IPS-18c (cell line): ENCODE measurements at regions not wholly inside any gene's neighbourhood (a gene's known extent, or its start where the extent isn't known, plus 50 kb on each side); places are given as distances from the start of the nearest gene placed in this dataset.

Source experiments
- H3K4me3 ChIP-seq: 2 replicates; pipeline ENCODE4 v1.7.0; 2013; ENCODE audit warnings: low read depth, mild to moderate bottlenecking, low read length, moderate library complexity; ENCODE audit not compliant: insufficient read depth
- H3K9me3 ChIP-seq: one replicate; pipeline ENCODE4 v1.6.1; 2013; ENCODE audit warnings: mild to moderate bottlenecking, low read length, moderate library complexity; ENCODE audit not compliant: control insufficient read depth, insufficient read depth

DNA sequence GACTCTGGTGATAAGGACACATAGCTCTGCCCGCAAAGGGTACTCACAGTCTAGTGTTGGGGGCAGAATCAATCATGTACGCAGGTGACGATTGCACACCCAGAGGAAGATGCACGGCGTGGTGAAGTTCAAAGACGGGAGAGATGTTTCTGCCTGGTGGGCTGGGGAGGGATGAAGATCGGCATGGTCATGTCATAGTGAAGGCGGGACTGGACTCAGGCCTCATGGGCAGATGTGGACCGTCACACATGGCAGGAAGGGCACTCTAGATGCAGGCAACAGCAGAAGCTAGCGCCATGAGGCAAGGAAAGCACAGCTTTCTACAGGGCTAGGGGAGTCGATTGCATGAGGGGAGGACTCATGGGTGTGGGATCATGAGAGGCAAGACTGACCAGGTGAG is 240.6 kb downstream of the OPA1 start:
- Histone ChIP-seq H3K9me3 (peaks cover 2% of the 10 kb centered on the region), H3K4me3 (no peak overlapping the region)

GRCh38 chr3:193835414-193835813 is 242.4 kb downstream of the OPA1 start:
- no peak overlapping the region for H3K4me3 ChIP-seq
- H3K9me3 ChIP-seq: peaks cover 2% of the 10 kb centered on the region

DNA sequence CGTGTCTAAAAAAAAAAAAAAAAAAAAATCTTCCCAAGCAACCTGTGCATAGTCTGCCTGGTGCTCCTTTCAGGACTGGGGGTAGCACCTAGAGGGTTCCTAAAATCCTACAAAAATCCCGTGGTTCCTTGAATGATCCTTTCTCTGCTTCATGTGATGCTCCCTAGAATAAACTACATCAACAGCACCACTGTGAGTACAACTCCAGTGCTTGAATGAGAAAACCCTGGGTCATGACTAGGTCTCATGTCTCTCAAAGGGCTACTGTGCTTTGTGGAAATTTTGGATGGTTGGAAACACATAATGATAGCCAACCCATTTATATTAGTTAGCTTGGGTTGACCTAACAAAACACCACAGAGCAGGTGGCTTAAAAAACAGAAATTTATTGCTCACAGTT is 243.5 kb downstream of the OPA1 start:
- Histone ChIP-seq H3K4me3 (no peak overlapping the region), H3K9me3 (peaks cover 2% of the 10 kb centered on the region)

DNA sequence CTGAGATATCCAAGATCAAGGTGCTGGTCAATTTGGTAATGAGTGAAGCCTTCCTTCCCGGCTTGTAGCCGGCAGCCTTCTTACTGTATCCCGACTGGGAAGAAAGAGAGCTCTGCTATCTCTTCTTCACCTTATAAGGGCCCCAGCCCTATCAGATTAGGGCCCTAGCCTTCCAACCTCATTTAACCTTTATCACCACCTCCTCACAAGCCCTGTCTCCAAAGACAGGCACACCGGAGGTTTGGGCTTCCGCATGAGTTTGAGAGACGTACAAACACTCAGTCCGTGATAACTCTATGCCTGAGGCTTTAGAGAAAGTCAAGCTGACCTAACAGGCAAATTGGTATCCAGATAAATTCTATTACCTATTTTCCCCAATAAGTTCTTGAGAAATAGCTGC is 243.9 kb downstream of the OPA1 start:
- Histone ChIP-seq H3K4me3 (no peak overlapping the region), H3K9me3 (peaks cover under 1% of the 10 kb centered on the region)

DNA sequence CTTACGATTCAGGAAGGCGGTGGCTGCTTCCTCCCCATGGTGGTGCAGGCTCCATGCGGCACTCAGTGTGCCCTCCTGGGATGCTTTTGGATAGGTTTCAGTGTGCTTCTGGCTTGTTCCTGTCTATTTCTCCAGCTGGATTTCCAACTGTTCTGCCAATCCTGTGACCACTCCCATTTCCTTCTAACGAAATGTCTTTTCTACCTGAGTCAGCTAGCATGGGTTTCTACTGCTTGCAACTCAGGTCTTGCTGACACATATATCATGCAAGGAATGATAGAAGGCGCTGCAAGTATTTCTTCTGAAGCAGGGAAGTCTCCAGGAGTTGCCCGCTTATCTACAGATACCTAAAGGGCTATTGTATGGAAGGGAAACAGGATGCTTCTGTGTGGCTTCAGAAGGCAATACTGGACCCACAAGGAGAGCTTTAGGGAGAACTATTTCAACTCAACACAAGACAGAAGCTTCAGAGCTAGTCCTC is 244.4 kb downstream of the OPA1 start:
- Histone ChIP-seq H3K9me3 (no peaks in the 10 kb centered on the region), H3K4me3 (no peak overlapping the region)

DNA sequence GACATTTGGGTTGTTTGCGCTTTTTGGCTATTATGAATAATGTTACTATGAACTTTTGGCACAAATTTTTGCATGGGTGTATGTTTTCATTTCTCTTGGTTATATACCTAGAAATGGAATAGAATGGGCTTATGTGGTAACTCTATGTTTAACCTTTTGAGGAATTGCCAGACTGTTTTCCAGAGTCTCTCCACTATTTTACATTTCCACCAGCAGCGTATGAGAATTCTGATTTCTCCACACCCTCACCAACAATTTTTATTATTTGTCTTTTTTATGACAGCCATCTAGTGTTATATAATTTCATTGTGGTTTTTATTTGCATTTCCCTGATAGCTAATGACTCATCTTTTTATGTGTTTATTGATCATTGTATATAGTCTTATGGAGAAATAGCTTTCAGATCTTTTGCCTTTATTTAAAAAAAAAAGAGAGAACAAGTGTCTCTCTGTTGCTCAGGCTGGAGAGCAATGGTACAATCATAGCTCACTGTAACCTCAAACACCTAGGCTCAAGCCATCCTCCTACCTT is 247.2 kb downstream of the OPA1 start:
- no peak overlapping the region for H3K4me3 ChIP-seq
- H3K9me3 ChIP-seq: no peaks in the 10 kb centered on the region

GRCh38 chr3:193841581-193841980 is 248.6 kb downstream of the OPA1 start:
- no peaks in the 10 kb centered on the region for H3K9me3 ChIP-seq
- no peak overlapping the region for H3K4me3 ChIP-seq

DNA sequence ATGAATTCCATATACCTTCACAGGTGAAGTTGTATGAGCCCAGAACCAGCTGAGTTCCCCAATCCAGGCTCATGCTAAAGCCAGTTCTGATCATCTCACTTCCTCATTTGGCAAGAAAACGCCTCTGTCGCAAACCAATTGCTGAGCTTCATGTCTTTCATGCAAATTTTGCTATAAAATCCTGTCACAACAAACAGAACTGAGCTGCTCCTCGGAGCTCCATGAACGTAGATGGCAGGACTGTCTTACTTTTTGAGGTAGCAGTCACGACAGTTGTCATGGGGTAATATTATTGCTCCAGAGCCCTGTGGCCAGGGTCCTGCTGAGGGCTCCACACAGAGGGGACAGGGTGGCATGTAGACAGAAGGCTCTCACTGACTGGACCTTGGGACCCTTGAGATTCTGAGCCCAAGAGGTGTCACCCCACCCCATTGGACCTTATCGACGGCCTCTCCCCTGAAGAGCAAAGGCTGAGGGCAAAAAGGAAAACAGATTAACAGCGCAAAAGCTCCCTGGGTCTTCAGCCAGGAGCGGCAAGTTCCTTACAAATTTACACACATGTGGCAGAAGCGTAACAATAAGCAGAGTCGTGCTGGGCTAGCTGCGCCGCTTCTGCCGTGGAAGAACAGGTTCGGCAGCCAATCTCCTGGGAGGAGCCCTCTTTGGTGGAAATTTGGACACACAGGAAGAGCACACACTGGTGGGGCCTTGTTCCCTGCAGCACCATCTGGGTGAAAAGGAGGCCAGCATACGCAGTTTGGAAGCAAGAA is 249.2 kb downstream of the OPA1 start:
- no peak overlapping the region for H3K4me3 ChIP-seq
- H3K9me3 ChIP-seq: no peaks in the 10 kb centered on the region

GRCh38 chr3:193842832-193843473 is 249.9 kb downstream of the OPA1 start:
- Histone ChIP-seq H3K9me3 (no peaks in the 10 kb centered on the region), H3K4me3 (no peak overlapping the region)

- Histone ChIP-seq H3K9me3 (no peaks in the 10 kb centered on the region), H3K4me3 (no peak overlapping the region)
Measured at GRCh38 chr3:193843474-193844301, 250.7 kb downstream of the OPA1 start.

- Histone ChIP-seq H3K4me3 (no peak overlapping the region), H3K9me3 (no peaks in the 10 kb centered on the region)
Measured at GRCh38 chr3:193844472-193844871, 251.5 kb downstream of the OPA1 start.

- no peaks in the 10 kb centered on the region for H3K9me3 ChIP-seq
Measured at GRCh38 chr3:193845144-193845543, 252.1 kb downstream of the OPA1 start.

DNA sequence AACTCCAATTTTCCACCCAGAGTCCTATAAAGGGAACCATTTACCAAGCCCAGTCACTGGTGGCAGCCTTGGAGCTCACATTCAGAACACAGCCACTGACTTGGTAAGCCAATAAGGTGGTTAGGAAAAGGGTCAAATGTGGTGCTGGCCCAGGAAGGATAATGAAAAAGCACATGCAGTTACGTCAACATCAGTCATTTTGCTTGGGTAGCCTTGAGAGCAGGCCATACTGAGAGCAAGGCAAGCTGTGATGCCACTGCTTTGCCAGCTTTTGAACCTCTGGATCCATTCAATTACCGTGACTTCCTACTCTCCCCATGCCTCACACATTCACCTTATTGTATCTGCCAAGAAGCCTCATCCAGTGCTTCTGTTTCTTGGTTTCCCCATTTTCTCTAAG is 253.6 kb downstream of the OPA1 start:
- Histone ChIP-seq H3K9me3 (no peaks in the 10 kb centered on the region), H3K4me3 (no peak overlapping the region)

More at GRCh38 chr3:193845144-193845543, 252.1 kb downstream of the OPA1 start:
- no peak overlapping the region for H3K4me3 ChIP-seq

DNA sequence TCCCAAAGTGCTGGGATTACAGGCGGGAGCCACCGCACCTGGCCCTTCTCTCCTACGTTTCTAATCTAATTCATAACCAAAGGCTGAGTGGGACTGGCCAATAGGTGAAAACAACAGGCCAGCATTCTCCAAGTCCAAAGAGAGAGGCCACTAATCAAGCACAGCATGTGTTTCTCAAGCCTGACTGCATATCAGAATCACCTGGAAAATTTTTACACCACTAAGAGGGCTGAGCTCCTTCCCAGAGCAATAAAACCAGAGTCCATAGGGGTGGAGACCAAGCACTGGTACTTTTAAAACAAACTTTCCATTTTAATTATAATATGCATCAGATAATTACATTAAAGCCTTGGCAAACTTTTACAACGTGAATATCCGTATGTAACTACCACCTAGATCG is 254.4 kb downstream of the OPA1 start:
- no peak overlapping the region for H3K4me3 ChIP-seq
- no peaks in the 10 kb centered on the region for H3K9me3 ChIP-seq

GRCh38 chr3:193848547-193848946 is 255.5 kb downstream of the OPA1 start:
- H3K4me3 ChIP-seq: no peak overlapping the region
- H3K9me3 ChIP-seq: no peaks in the 10 kb centered on the region

GRCh38 chr3:193850084-193850619 is 257.1 kb downstream of the OPA1 start:
- Histone ChIP-seq H3K9me3 (no peaks in the 10 kb centered on the region), H3K4me3 (no peak overlapping the region)

GRCh38 chr3:193851428-193851847 is 258.4 kb downstream of the OPA1 start:
- H3K4me3 ChIP-seq: no peak overlapping the region
- H3K9me3 ChIP-seq: no peaks in the 10 kb centered on the region
